HCT116 (cell line): ENCODE measurements at regions not wholly inside any gene's neighbourhood (a gene's known extent, or its start where the extent isn't known, plus 50 kb on each side); places are given as distances from the start of the nearest gene placed in this dataset.

Experiments
- ATAC-seq: fragments of 200-7000 bp; cut with Tn5 transposase; 2 replicates; pipeline ENCODE4 v1.9.1; 2020; ENCODE audit warnings: mild to moderate bottlenecking, moderate library complexity
- BruUV-seq: library from RNA; stranded (reverse); fragments of 400-500 nt; replicated peaks from 2 replicates; lab custom pipeline; 2021; lab: Mats Ljungman, UMichigan
- CTCF ChIA-PET: fragments of 300-600 bp; sonication (Branson Sonifier 250); formaldehyde crosslinking; loops from one replicate; lab custom pipeline; 2021; ENCODE audit warnings: antibody characterized with exemption; lab: Charles Lee
- POLR2A ChIA-PET: fragments of 300-600, 350-600 bp; sonication (Branson Sonifier 250); formaldehyde crosslinking; loops from one replicate; lab custom pipeline; 2021; ENCODE audit warnings: antibody characterized with exemption; lab: Charles Lee
- RAD21 ChIA-PET, 2 experiments: fragments of 300-600 bp; sonication (Branson Sonifier 250); formaldehyde crosslinking; loops; one replicate each; lab custom pipeline; 2023; ENCODE audit warnings: low total read pairs in 2 of 2; ENCODE audit not compliant: uncharacterized antibody in 2 of 2, unreplicated experiment in 2 of 2, low non-redundant PET in 1 of 2; lab: Charles Lee
- DNase-seq: peaks from one replicate; pipeline ENCODE4 v3.0.0-alpha.2; 2010; ENCODE audit warnings: low read depth, low spot score
- H2AFZ ChIP-seq: fragments of 200-600 bp; shearing (Covaris generic), sonication (generic); 2 replicates; pipeline ENCODE4 v1.6.1; 2017; ENCODE audit warnings: low read depth, mixed run types, mixed read lengths, antibody characterized with exemption, low read length; ENCODE audit not compliant: poor library complexity, severe bottlenecking
- H3K27ac ChIP-seq: 2 replicates; pipeline ENCODE4 v1.5.1; 2012; ENCODE audit warnings: low read depth, low read length
- H3K27me3 ChIP-seq: fragments of 200-600 bp; sonication (generic); 2 replicates; pipeline ENCODE4 v1.6.1; 2016; ENCODE audit warnings: mixed run types, low read length, mixed read lengths; ENCODE audit not compliant: insufficient read depth
- H3K36me3 ChIP-seq, 2 experiments: fragments of 200-500 bp in 1 of 2; fragments of 200-600 bp in 1 of 2; sonication (Bioruptor generic) in 1 of 2; sonication (generic) in 1 of 2; 2 replicates each; pipeline versions ENCODE4 v1.5.1 to v1.6.1; 2014 to 2016; ENCODE audit warnings: low read length in 2 of 2, inconsistent platforms in 1 of 2, mixed read lengths in 1 of 2, mixed run types in 1 of 2; ENCODE audit not compliant: insufficient read depth in 2 of 2, control insufficient read depth in 1 of 2
- H3K4me1 ChIP-seq, 2 experiments: fragments of 200-600 bp in 1 of 2; sonication (generic) in 1 of 2; 2 replicates each; pipeline versions ENCODE4 v1.5.1 to v1.6.1; 2012 to 2017; ENCODE audit warnings: low read length in 2 of 2, inconsistent platforms in 1 of 2, mild to moderate bottlenecking in 1 of 2, mixed read lengths in 1 of 2, mixed run types in 1 of 2, moderate library complexity in 1 of 2; ENCODE audit not compliant: insufficient read depth in 2 of 2, control insufficient read depth in 1 of 2
- H3K4me2 ChIP-seq: fragments of 200-600 bp; sonication (generic); 2 replicates; pipeline ENCODE4 v1.6.1; 2017; ENCODE audit warnings: mixed run types, low read length, mixed read lengths
- H3K4me3 ChIP-seq, 2 experiments: fragments of 200-600 bp in 1 of 2; sonication (generic) in 1 of 2; replicated peaks in 1 of 2; 2 replicates each; pipeline ENCODE4 v1.5.1; 2011 to 2016; ENCODE audit warnings: low read length in 2 of 2, control low read depth in 1 of 2, low read depth in 1 of 2, mild to moderate bottlenecking in 1 of 2, mixed read lengths in 1 of 2, mixed run types in 1 of 2
- H3K79me2 ChIP-seq: fragments of 200-600 bp; sonication (generic); 2 replicates; pipeline ENCODE4 v1.6.1; 2017; ENCODE audit warnings: mild to moderate bottlenecking, mixed run types, low read length, moderate library complexity, mixed read lengths; ENCODE audit not compliant: insufficient read depth
- H3K9ac ChIP-seq: fragments of 200-600 bp; sonication (generic); 2 replicates; pipeline ENCODE4 v1.6.1; 2016; ENCODE audit warnings: low read length, mixed read lengths
- H3K9me2 ChIP-seq: fragments of 200-600 bp; sonication (generic), shearing (Covaris generic); 2 replicates; pipeline ENCODE4 v1.6.1; 2017; ENCODE audit warnings: mixed run types, mild to moderate bottlenecking, moderate library complexity; ENCODE audit not compliant: insufficient read depth
- H3K9me3 ChIP-seq, 2 experiments: fragments of 200-500 bp in 1 of 2; fragments of 200-600 bp in 1 of 2; sonication (Bioruptor generic) in 1 of 2; sonication (generic) in 1 of 2; 2 replicates each; pipeline ENCODE4 v1.6.1; 2014 to 2017; ENCODE audit warnings: low read length in 2 of 2, mixed read lengths in 2 of 2, inconsistent platforms in 1 of 2, low read depth in 1 of 2, mild to moderate bottlenecking in 1 of 2, mixed run types in 1 of 2, moderate library complexity in 1 of 2; ENCODE audit not compliant: control insufficient read depth in 1 of 2, insufficient read depth in 1 of 2
- H4K20me1 ChIP-seq: fragments of 200-600 bp; sonication (generic), shearing (Covaris generic); 2 replicates; pipeline ENCODE4 v1.6.1; 2017; ENCODE audit warnings: mixed run types, mild to moderate bottlenecking, moderate library complexity; ENCODE audit not compliant: insufficient read depth
- CBX3 ChIP-seq: IDR thresholded peaks from 2 replicates; pipeline ENCODE4 v1.6.1; 2012; ENCODE audit warnings: low read depth
- ELF1 ChIP-seq: IDR thresholded peaks from 2 replicates; pipeline ENCODE4 v1.6.1; 2012; ENCODE audit warnings: low read depth, borderline replicate concordance
- EZH2 ChIP-seq: fragments of 200-600 bp; sonication (generic); IDR thresholded peaks from 2 replicates; pipeline ENCODE4 v1.6.1; 2017; ENCODE audit warnings: antibody characterized with exemption, mixed run types
- EZH2phosphoT487 ChIP-seq: fragments of 200-600 bp; IDR thresholded peaks from 2 replicates; pipeline ENCODE4 v1.6.1; 2018; ENCODE audit warnings: antibody characterized with exemption, borderline replicate concordance
- FOSL1 ChIP-seq: IDR thresholded peaks from 2 replicates; pipeline ENCODE4 v1.6.1; 2012; ENCODE audit warnings: low read depth
- MAX ChIP-seq: IDR thresholded peaks from 2 replicates; pipeline ENCODE4 v1.6.1; 2012
- POLR2A ChIP-seq: IDR thresholded peaks from 2 replicates; pipeline ENCODE4 v1.7.0; 2011; ENCODE audit warnings: borderline replicate concordance; ENCODE audit not compliant: insufficient read depth, insufficient read length; ENCODE audit errors: extremely low read depth
- POLR2AphosphoS5 ChIP-seq: IDR thresholded peaks from 2 replicates; pipeline ENCODE4 v1.6.1; 2011; ENCODE audit warnings: mild to moderate bottlenecking, low read depth, low read length, moderate library complexity
- REST ChIP-seq: IDR thresholded peaks from 2 replicates; pipeline ENCODE4 v1.6.1; 2012; ENCODE audit warnings: low read depth
- SIN3A ChIP-seq: IDR thresholded peaks from 2 replicates; pipeline ENCODE4 v1.6.1; 2012; ENCODE audit warnings: low read depth
- SP1 ChIP-seq: IDR thresholded peaks from 2 replicates; pipeline ENCODE4 v1.6.1; 2012; ENCODE audit warnings: low read depth
- ZFX ChIP-seq: fragments of 450-650 bp; IDR thresholded peaks from 2 replicates; pipeline ENCODE4 v1.6.1; 2017
- intact Hi-C: fragments of 100-400 bp; cut with micrococcal nuclease; formaldehyde crosslinking; loops from 2 replicates; pipeline ENCODE4 v1.10.0; 2022
- TF ChIP-seq, protein P1 (sequence below), 3 experiments: fragments of 200-600 bp in 1 of 3; sonication (generic) in 1 of 3; IDR thresholded peaks in 2 of 3; conservative IDR thresholded peaks in 1 of 3; 2 replicates each; pipeline ENCODE4 v1.5.1; 2012 to 2017; ENCODE audit warnings: low read depth in 2 of 3, low read length in 2 of 3, antibody characterized with exemption in 1 of 3, borderline replicate concordance in 1 of 3, control low read depth in 1 of 3, mild to moderate bottlenecking in 1 of 3, mixed read lengths in 1 of 3, mixed run types in 1 of 3, moderate library complexity in 1 of 3; ENCODE audit not compliant: insufficient read depth in 1 of 3
- TF ChIP-seq, protein P2 (sequence below): IDR thresholded peaks from 2 replicates; pipeline ENCODE4 v1.6.1; 2012

DNA sequence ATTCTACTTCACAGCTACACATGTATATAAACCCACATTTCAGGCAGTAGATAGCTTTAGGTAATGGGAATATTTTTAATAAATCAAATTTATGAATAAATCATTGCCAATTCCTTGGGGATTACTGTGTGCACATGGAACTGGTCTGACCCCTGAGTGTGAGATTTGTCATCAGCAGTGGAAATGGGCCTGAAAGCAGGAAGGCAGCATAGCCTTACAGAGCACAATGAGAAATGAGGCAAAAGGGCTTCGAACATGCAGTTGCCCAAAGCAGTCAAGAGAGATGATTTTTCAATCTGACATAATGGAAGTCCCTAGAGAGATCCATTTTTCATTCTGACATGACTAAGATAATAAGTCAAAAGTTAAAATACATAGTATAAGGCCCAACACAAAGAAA is 599.2 kb downstream of the TUSC7 start (continued):
- TF ChIP-seq, protein P1, sequence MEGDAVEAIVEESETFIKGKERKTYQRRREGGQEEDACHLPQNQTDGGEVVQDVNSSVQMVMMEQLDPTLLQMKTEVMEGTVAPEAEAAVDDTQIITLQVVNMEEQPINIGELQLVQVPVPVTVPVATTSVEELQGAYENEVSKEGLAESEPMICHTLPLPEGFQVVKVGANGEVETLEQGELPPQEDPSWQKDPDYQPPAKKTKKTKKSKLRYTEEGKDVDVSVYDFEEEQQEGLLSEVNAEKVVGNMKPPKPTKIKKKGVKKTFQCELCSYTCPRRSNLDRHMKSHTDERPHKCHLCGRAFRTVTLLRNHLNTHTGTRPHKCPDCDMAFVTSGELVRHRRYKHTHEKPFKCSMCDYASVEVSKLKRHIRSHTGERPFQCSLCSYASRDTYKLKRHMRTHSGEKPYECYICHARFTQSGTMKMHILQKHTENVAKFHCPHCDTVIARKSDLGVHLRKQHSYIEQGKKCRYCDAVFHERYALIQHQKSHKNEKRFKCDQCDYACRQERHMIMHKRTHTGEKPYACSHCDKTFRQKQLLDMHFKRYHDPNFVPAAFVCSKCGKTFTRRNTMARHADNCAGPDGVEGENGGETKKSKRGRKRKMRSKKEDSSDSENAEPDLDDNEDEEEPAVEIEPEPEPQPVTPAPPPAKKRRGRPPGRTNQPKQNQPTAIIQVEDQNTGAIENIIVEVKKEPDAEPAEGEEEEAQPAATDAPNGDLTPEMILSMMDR (IDR thresholded peaks at IDR 0.05 in 2 of 3, conservative IDR thresholded peaks at IDR 0.05 in 1 of 3; ENCODE audit: borderline replicate concordance in 1 of 3, insufficient read depth in 1 of 3, low read depth in 2 of 3, low read length in 2 of 3) = no peak
- TF ChIP-seq SP1 (no peak), POLR2A (no peak), FOSL1 (no peak), POLR2AphosphoS5 (no peak), CBX3 (no peak), EZH2phosphoT487 (no peak)

GRCh38 chr3:117310536-117310935 is 601.0 kb downstream of the TUSC7 start:
- no peaks in the 10 kb centered on the region for H3K4me1 ChIP-seq
- no peaks in the 10 kb centered on the region for H3K9me3 ChIP-seq
- no peak overlapping the region for H2AFZ ChIP-seq
- TF ChIP-seq EZH2 (no peak), EZH2phosphoT487 (no peak), ELF1 (no peak), SIN3A (no peak), MAX (no peak), CBX3 (no peak), ZFX (no peak), REST (no peak), POLR2AphosphoS5 (no peak)
- TF ChIP-seq, protein P2, sequence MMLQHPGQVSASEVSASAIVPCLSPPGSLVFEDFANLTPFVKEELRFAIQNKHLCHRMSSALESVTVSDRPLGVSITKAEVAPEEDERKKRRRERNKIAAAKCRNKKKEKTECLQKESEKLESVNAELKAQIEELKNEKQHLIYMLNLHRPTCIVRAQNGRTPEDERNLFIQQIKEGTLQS = no peak
- no peak overlapping the region for H3K9ac ChIP-seq
- DNase-seq (no peak), ATAC-seq (no peak)
- H3K27ac ChIP-seq = no peak overlapping the region
- H3K36me3 ChIP-seq = no peaks in the 10 kb centered on the region
- RAD21 ChIA-PET = no interaction called here
- no peak overlapping the region for H3K4me3 ChIP-seq
- H3K27me3 ChIP-seq = no peaks in the 10 kb centered on the region
- H3K9me2 ChIP-seq = no peaks in the 10 kb centered on the region
- CTCF ChIA-PET = no interaction called here
- no TSS peak for BruUV-seq
- intact Hi-C loops = no loop called here
- no peaks in the 10 kb centered on the region for H3K79me2 ChIP-seq
- POLR2A ChIA-PET = no interaction called here
- no peak overlapping the region for H3K4me2 ChIP-seq
- no peaks in the 10 kb centered on the region for H4K20me1 ChIP-seq
